ENCODE measurements at regions not wholly inside any gene's neighbourhood (a gene's known extent, or its start where the extent isn't known, plus 50 kb on each side); places are given as distances from the start of the nearest gene placed in this dataset.

DNA sequence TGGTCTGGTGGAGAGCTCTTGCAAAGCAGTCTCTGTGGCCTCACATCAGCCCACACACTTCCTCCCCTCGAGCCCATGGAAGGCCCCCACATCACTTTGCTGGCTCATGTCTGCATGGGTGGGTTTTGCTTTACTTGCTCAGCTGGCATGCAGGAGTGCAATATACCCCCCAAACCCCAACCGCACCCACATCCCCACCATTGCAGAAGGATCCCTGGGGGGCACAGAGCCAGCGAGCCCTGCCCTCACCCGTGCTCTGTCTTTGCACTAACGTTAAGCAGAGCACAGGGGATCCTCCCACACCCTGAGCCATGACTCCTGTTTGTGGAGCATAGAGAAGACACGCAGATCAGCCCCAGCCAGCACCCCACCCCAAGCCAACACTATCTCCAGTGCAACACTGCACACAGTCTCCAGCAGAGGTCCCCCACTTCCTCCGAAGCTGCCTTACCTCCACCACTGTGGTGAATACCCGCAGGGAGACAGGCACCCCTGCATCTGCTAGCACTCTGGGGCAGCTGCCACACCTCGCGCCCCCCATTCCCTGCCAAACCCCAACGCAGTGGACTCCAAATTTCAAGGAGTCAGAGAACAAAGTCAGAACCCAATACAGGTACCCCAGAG is 177.8 kb upstream of the RGPD4 start:
- TF ChIP-seq, protein P1, sequence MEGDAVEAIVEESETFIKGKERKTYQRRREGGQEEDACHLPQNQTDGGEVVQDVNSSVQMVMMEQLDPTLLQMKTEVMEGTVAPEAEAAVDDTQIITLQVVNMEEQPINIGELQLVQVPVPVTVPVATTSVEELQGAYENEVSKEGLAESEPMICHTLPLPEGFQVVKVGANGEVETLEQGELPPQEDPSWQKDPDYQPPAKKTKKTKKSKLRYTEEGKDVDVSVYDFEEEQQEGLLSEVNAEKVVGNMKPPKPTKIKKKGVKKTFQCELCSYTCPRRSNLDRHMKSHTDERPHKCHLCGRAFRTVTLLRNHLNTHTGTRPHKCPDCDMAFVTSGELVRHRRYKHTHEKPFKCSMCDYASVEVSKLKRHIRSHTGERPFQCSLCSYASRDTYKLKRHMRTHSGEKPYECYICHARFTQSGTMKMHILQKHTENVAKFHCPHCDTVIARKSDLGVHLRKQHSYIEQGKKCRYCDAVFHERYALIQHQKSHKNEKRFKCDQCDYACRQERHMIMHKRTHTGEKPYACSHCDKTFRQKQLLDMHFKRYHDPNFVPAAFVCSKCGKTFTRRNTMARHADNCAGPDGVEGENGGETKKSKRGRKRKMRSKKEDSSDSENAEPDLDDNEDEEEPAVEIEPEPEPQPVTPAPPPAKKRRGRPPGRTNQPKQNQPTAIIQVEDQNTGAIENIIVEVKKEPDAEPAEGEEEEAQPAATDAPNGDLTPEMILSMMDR (IDR thresholded peaks at IDR 0.05; ENCODE audit: insufficient read depth, low read length), result no peak
- TF ChIP-seq SPI1 (IDR thresholded peaks at IDR 0.05; ENCODE audit: borderline replicate concordance, low read depth) (no peak), GABPA (IDR thresholded peaks at IDR 0.05; ENCODE audit: low read depth) (no peak)

Data from HL-60 (cell line).